ENCODE measurements at regions not wholly inside any gene's neighbourhood (a gene's known extent, or its start where the extent isn't known, plus 50 kb on each side); places are given as distances from the start of the nearest gene placed in this dataset.

- TF ChIP-seq CTCF (IDR thresholded peaks at IDR 0.05) (no peak), POLR2A (IDR thresholded peaks at IDR 0.05) (no peak)
Observed at GRCh38 chr17:33933576-33933975, 321.5 kb upstream of the CCL2 start.
